ENCODE measurements at regions not wholly inside any gene's neighbourhood (a gene's known extent, or its start where the extent isn't known, plus 50 kb on each side); places are given as distances from the start of the nearest gene placed in this dataset.

DNA sequence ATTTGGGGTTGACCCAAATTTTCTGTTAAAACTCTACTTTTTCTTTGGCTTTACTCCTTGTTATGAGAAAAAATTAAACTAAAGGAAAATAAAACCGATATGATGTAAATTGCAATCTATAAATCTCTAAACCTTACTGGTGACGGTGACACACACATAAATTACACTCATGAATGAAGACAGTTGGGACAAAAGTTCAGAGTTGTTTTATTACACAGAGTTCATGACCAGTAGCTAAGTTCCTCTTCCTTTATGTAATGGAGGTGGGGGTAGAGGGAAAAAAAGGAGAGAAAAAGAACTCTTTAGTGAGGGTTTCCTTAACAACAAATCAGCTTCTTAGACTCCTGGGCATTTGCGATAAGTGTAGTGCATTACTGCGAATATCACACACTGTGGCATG lies 220.7 kb downstream of the KCNJ2 start:
- TF ChIP-seq, protein P1, sequence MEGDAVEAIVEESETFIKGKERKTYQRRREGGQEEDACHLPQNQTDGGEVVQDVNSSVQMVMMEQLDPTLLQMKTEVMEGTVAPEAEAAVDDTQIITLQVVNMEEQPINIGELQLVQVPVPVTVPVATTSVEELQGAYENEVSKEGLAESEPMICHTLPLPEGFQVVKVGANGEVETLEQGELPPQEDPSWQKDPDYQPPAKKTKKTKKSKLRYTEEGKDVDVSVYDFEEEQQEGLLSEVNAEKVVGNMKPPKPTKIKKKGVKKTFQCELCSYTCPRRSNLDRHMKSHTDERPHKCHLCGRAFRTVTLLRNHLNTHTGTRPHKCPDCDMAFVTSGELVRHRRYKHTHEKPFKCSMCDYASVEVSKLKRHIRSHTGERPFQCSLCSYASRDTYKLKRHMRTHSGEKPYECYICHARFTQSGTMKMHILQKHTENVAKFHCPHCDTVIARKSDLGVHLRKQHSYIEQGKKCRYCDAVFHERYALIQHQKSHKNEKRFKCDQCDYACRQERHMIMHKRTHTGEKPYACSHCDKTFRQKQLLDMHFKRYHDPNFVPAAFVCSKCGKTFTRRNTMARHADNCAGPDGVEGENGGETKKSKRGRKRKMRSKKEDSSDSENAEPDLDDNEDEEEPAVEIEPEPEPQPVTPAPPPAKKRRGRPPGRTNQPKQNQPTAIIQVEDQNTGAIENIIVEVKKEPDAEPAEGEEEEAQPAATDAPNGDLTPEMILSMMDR (IDR thresholded peaks at IDR 0.05; ENCODE audit: low read depth, low read length, missing input control): no peak
- TF ChIP-seq YY1 (IDR thresholded peaks at IDR 0.05): no peak
- TF ChIP-seq TAF1 (conservative IDR thresholded peaks at IDR 0.05): no peak
- no peak for TF ChIP-seq RAD21 (IDR thresholded peaks at IDR 0.05)
- TF ChIP-seq, protein P2, sequence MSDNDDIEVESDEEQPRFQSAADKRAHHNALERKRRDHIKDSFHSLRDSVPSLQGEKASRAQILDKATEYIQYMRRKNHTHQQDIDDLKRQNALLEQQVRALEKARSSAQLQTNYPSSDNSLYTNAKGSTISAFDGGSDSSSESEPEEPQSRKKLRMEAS (IDR thresholded peaks at IDR 0.05): no peak
- TF ChIP-seq, protein P3, sequence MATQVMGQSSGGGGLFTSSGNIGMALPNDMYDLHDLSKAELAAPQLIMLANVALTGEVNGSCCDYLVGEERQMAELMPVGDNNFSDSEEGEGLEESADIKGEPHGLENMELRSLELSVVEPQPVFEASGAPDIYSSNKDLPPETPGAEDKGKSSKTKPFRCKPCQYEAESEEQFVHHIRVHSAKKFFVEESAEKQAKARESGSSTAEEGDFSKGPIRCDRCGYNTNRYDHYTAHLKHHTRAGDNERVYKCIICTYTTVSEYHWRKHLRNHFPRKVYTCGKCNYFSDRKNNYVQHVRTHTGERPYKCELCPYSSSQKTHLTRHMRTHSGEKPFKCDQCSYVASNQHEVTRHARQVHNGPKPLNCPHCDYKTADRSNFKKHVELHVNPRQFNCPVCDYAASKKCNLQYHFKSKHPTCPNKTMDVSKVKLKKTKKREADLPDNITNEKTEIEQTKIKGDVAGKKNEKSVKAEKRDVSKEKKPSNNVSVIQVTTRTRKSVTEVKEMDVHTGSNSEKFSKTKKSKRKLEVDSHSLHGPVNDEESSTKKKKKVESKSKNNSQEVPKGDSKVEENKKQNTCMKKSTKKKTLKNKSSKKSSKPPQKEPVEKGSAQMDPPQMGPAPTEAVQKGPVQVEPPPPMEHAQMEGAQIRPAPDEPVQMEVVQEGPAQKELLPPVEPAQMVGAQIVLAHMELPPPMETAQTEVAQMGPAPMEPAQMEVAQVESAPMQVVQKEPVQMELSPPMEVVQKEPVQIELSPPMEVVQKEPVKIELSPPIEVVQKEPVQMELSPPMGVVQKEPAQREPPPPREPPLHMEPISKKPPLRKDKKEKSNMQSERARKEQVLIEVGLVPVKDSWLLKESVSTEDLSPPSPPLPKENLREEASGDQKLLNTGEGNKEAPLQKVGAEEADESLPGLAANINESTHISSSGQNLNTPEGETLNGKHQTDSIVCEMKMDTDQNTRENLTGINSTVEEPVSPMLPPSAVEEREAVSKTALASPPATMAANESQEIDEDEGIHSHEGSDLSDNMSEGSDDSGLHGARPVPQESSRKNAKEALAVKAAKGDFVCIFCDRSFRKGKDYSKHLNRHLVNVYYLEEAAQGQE (IDR thresholded peaks at IDR 0.05): no peak
- TF ChIP-seq FOXA1 (IDR thresholded peaks at IDR 0.05): no peak
- TF ChIP-seq GABPA (IDR thresholded peaks at IDR 0.05 in 1 of 2, conservative IDR thresholded peaks at IDR 0.05 in 1 of 2): no peak
- TF ChIP-seq EGR1 (IDR thresholded peaks at IDR 0.05; ENCODE audit: low read depth in 2 of 2): no peak
- no peak for TF ChIP-seq RXRA (IDR thresholded peaks at IDR 0.05)

All from liver (tissue), 3 donors.